Suprapubic skin (tissue), 4 donors: ENCODE measurements at regions not wholly inside any gene's neighbourhood (a gene's known extent, or its start where the extent isn't known, plus 50 kb on each side); places are given as distances from the start of the nearest gene placed in this dataset.
"Not testable (repeated sequence)": the region's sequence is repeated elsewhere in the genome, so short reads cannot be mapped to it uniquely, and the experiment has no call there.

Experiments
- DNase-seq, 2 donors: peaks; one replicate each; pipeline ENCODE4 v3.0.0-alpha.2; 2019; ENCODE audit warnings: low spot score in 2 of 2
- H3K27ac ChIP-seq: fragments of 200-600 bp; sonication (generic); one replicate; pipeline ENCODE4 v1.5.1; 2019
- H3K27me3 ChIP-seq: fragments of 200-600 bp; sonication (generic); one replicate; pipeline ENCODE4 v1.5.1; 2019
- H3K36me3 ChIP-seq: fragments of 200-600 bp; sonication (generic); one replicate; pipeline ENCODE4 v1.5.1; 2019
- H3K4me1 ChIP-seq: fragments of 200-600 bp; sonication (generic); one replicate; pipeline ENCODE4 v1.5.1; 2019
- H3K4me3 ChIP-seq: fragments of 200-600 bp; sonication (generic); one replicate; pipeline ENCODE4 v1.5.1; 2019; ENCODE audit warnings: mild to moderate bottlenecking
- H3K9me3 ChIP-seq: fragments of 200-600 bp; sonication (generic); one replicate; pipeline ENCODE4 v1.5.1; 2019
- CTCF ChIP-seq, 2 donors: fragments of 200-600 bp in 1 of 2; fragments of 450-650 bp in 1 of 2; sonication (generic) in 1 of 2; IDR thresholded peaks; one replicate each; pipeline ENCODE4 v1.5.1; 2016 to 2019; ENCODE audit warnings: antibody characterized with exemption in 2 of 2, mild to moderate bottlenecking in 1 of 2, moderate library complexity in 1 of 2
- EP300 ChIP-seq: sonication (generic); formaldehyde crosslinking; IDR thresholded peaks from one replicate; pipeline ENCODE4 v1.6.1; 2017; ENCODE audit warnings: antibody characterized with exemption
- POLR2A ChIP-seq, 2 donors: fragments of 450-650 bp; IDR thresholded peaks; one replicate each; pipeline ENCODE4 v1.6.1; 2017; ENCODE audit warnings: antibody characterized with exemption in 2 of 2, mild to moderate bottlenecking in 2 of 2, moderate library complexity in 2 of 2
- POLR2AphosphoS5 ChIP-seq, 3 donors: sonication (generic); formaldehyde crosslinking; IDR thresholded peaks; one replicate each; pipeline ENCODE4 v1.6.1; 2017; ENCODE audit warnings: antibody characterized with exemption in 3 of 3
- WGBS: methylation state at CpG from one replicate; pipeline ENCODE4 v1.1.5; 2018; 5-methylcytosine and 5-hydroxymethylcytosine counted together

DNA sequence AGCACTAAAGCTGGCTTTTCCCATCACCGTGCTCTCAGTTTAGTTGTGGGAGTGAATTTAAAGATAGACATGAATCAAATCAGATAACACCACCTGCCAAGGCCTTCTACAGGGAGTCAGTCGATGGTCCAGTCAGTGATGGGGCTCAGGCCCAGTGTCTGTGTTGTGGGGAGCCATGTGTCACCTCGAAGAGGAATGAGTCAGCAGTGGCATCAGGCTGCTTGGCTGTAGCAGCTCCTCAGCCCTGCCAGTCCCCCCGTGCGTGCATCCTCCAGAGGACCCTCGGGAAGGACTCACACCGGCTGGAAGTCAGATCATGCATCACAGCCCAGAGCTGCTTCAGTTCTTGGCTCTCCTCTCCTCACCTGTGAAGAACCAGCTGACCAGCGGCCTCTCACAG lies 420.4 kb upstream of the RAB6C start:
- WGBS: 78% methylated on average over 7 of the region's 8 CpGs

DNA sequence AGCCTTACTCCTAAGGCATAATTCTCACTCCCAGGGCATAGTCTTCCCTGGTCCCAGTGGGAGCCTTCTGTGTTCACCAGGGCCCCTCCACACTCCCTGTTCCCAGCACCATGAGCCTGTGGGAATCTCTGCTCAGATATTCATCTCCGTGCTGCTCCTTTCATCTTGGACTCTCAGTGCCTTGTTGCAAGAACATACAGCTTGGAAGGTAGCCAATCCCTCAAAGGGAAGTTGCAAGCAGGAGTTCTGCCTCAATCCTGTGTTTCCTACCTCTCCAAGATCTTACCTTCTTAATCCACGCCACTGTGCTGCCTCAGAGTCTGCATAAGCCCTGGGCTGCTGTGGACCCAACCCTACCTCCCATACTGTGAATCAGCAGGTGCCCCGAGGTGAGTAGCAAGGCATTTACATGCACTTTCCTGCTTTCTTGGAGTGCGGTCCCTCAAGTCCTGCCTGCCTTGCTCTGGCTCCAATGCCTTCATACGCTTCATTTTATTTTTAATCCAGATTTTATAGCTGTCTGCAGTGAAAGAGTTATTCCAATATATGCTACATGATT lies 413.8 kb upstream of the RAB6C start:
- Histone ChIP-seq H3K4me3 (no peak overlapping the region), H3K36me3 (no peaks in the 10 kb centered on the region), H3K4me1 (no peaks in the 10 kb centered on the region), H3K9me3 (no peaks in the 10 kb centered on the region), H3K27me3 (no peaks in the 10 kb centered on the region), H3K27ac (no peak overlapping the region)
- WGBS: 24% methylated on average over 5 of the region's 5 CpGs
- TF ChIP-seq POLR2AphosphoS5 (IDR thresholded peaks at IDR 0.05): no peak
- no peak for DNase-seq

More for the DNA sequence above, 420.4 kb upstream of the RAB6C start:
- no peak for DNase-seq
- Histone ChIP-seq H3K4me3 (no peak overlapping the region), H3K9me3 (no peaks in the 10 kb centered on the region), H3K36me3 (no peaks in the 10 kb centered on the region), H3K4me1 (no peaks in the 10 kb centered on the region), H3K27ac (no peak overlapping the region), H3K27me3 (no peaks in the 10 kb centered on the region)
- no peak for TF ChIP-seq CTCF (IDR thresholded peaks at IDR 0.05)
- TF ChIP-seq EP300: no peak
- no peak for TF ChIP-seq POLR2A (IDR thresholded peaks at IDR 0.05)
- TF ChIP-seq POLR2AphosphoS5 (IDR thresholded peaks at IDR 0.05): no peak

GRCh38 chr2:129570812-129571211 lies 408.7 kb upstream of the RAB6C start:
- H3K4me1 ChIP-seq, H3K9me3 ChIP-seq, H3K27ac ChIP-seq, H3K36me3 ChIP-seq, DNase-seq, H3K4me3 ChIP-seq, H3K27me3 ChIP-seq: not testable (repeated sequence)
- 95% methylated on average over 2 of the region's 2 CpGs for WGBS

- Histone ChIP-seq H3K27me3 (no peaks in the 10 kb centered on the region), H3K36me3 (no peaks in the 10 kb centered on the region), H3K4me3 (no peak overlapping the region), H3K4me1 (no peaks in the 10 kb centered on the region), H3K27ac (no peak overlapping the region), H3K9me3 (no peaks in the 10 kb centered on the region)
- TF ChIP-seq POLR2A (IDR thresholded peaks at IDR 0.05) (no peak), CTCF (IDR thresholded peaks at IDR 0.05) (no peak), POLR2AphosphoS5 (IDR thresholded peaks at IDR 0.05) (no peak), EP300 (no peak)
- WGBS: 68% methylated on average over 2 of the region's 2 CpGs
- DNase-seq: no peak
These were observed 404.0 kb upstream of the RAB6C start for GRCh38 chr2:129575431-129575830.

- Histone ChIP-seq H3K36me3 (no peaks in the 10 kb centered on the region), H3K4me3 (no peak overlapping the region), H3K9me3 (no peaks in the 10 kb centered on the region), H3K4me1 (no peaks in the 10 kb centered on the region), H3K27me3 (no peaks in the 10 kb centered on the region), H3K27ac (no peak overlapping the region)
- 74% methylated on average over 4 of the region's 4 CpGs for WGBS
- DNase-seq: no peak
- TF ChIP-seq POLR2A (IDR thresholded peaks at IDR 0.05) (no peak), CTCF (IDR thresholded peaks at IDR 0.05) (no peak), POLR2AphosphoS5 (IDR thresholded peaks at IDR 0.05) (no peak), EP300 (no peak)
These were observed 403.6 kb upstream of the RAB6C start for GRCh38 chr2:129575880-129576279.

- H3K9me3 ChIP-seq: no peaks in the 10 kb centered on the region
- TF ChIP-seq EP300 (no peak), CTCF (IDR thresholded peaks at IDR 0.05) (no peak), POLR2A (IDR thresholded peaks at IDR 0.05) (no peak), POLR2AphosphoS5 (IDR thresholded peaks at IDR 0.05) (no peak)
- 86% methylated on average over 1 of the region's 1 CpG for WGBS
- no peak for DNase-seq
- no peaks in the 10 kb centered on the region for H3K27me3 ChIP-seq
- no peak overlapping the region for H3K27ac ChIP-seq
- H3K4me1 ChIP-seq: no peaks in the 10 kb centered on the region
- no peaks in the 10 kb centered on the region for H3K36me3 ChIP-seq
- no peak overlapping the region for H3K4me3 ChIP-seq
These were observed 399.5 kb upstream of the RAB6C start for GRCh38 chr2:129580001-129580400.
